Omental fat pad (tissue), 3 donors: ENCODE measurements at regions not wholly inside any gene's neighbourhood (a gene's known extent, or its start where the extent isn't known, plus 50 kb on each side); places are given as distances from the start of the nearest gene placed in this dataset.
"Not testable (repeated sequence)": the region's sequence is repeated elsewhere in the genome, so short reads cannot be mapped to it uniquely, and the experiment has no call there.

Experiments used
- ATAC-seq: fragments of 150-250 bp; one replicate; pipeline ENCODE4 v1.9.1; 2016; ENCODE audit warnings: mild to moderate bottlenecking, moderate library complexity; ENCODE audit not compliant: low FRiP score
- DNase-seq: peaks from one replicate; pipeline ENCODE4 v3.0.0-alpha.2; 2019; ENCODE audit warnings: low spot score
- CTCF ChIP-seq, 3 donors: fragments of 450-650 bp; IDR thresholded peaks; one replicate each; pipeline ENCODE4 v1.5.1; 2016 to 2017; ENCODE audit warnings: antibody characterized with exemption in 3 of 3, mild to moderate bottlenecking in 3 of 3, moderate library complexity in 2 of 3

GRCh38 chr16:16674820-16675219 lies 295.9 kb downstream of the NPIPA7 start:
- not testable (repeated sequence) for DNase-seq, ATAC-seq

- DNase-seq, ATAC-seq: not testable (repeated sequence)
Measured at GRCh38 chr16:16721849-16722248, 342.9 kb downstream of the NPIPA7 start.

GRCh38 chr16:16722666-16723065 lies 343.7 kb downstream of the NPIPA7 start:
- ATAC-seq, DNase-seq: not testable (repeated sequence)

GRCh38 chr16:16723819-16724519 lies 345.0 kb downstream of the NPIPA7 start:
- ATAC-seq, DNase-seq: not testable (repeated sequence)

- DNase-seq, ATAC-seq: not testable (repeated sequence)
Measured at GRCh38 chr16:16727048-16727447, 348.1 kb downstream of the NPIPA7 start.

- not testable (repeated sequence) for ATAC-seq, DNase-seq
Measured at GRCh38 chr16:16742573-16742972, 363.6 kb downstream of the NPIPA7 start.

- not testable (repeated sequence) for ATAC-seq, DNase-seq
Measured at GRCh38 chr16:16754992-16755667, 376.2 kb downstream of the NPIPA7 start.

GRCh38 chr16:16763449-16763848 lies 384.5 kb downstream of the NPIPA7 start:
- ATAC-seq = no peak
- no peak for TF ChIP-seq CTCF (IDR thresholded peaks at IDR 0.05)
- no peak for DNase-seq

- DNase-seq, ATAC-seq: not testable (repeated sequence)
Measured at GRCh38 chr16:16770717-16771116, 391.8 kb downstream of the NPIPA7 start.

GRCh38 chr16:16774389-16774788 lies 395.4 kb downstream of the NPIPA7 start:
- ATAC-seq (no peak), DNase-seq (no peak)

GRCh38 chr16:16778332-16778731 lies 399.4 kb downstream of the NPIPA7 start:
- ATAC-seq (no peak), DNase-seq (no peak)
- no peak for TF ChIP-seq CTCF (IDR thresholded peaks at IDR 0.05)

More at GRCh38 chr16:16774389-16774788, 395.4 kb downstream of the NPIPA7 start:
- no peak for TF ChIP-seq CTCF (IDR thresholded peaks at IDR 0.05)
